Medulla oblongata (tissue), 1 donor: ENCODE measurements at regions not wholly inside any gene's neighbourhood (a gene's known extent, or its start where the extent isn't known, plus 50 kb on each side); places are given as distances from the start of the nearest gene placed in this dataset.
"Not testable (repeated sequence)": the region's sequence is repeated elsewhere in the genome, so short reads cannot be mapped to it uniquely, and the experiment has no call there.

ENCODE experiments used
- DNase-seq: peaks from one replicate; pipeline ENCODE4 v3.0.0-alpha.2; 2015; ENCODE audit errors: extremely low spot score

- no peak for DNase-seq
Measured at GRCh38 chr3:193801097-193801496, 208.1 kb downstream of the OPA1 start.

- no peak for DNase-seq
Measured at GRCh38 chr3:193803288-193803687, 210.3 kb downstream of the OPA1 start.

- DNase-seq: no peak
Measured at GRCh38 chr3:193805448-193805847, 212.4 kb downstream of the OPA1 start.

- DNase-seq: no peak
Measured at GRCh38 chr3:193808317-193808716, 215.3 kb downstream of the OPA1 start.

GRCh38 chr3:193809106-193809505 is 216.1 kb downstream of the OPA1 start:
- DNase-seq: no peak

- no peak for DNase-seq
Measured at GRCh38 chr3:193812078-193812725, 219.2 kb downstream of the OPA1 start.

- DNase-seq: no peak
Measured at GRCh38 chr3:193812791-193813500, 219.9 kb downstream of the OPA1 start.

GRCh38 chr3:193813501-193813830 is 220.5 kb downstream of the OPA1 start:
- DNase-seq: no peak

GRCh38 chr3:193814166-193814892 is 221.3 kb downstream of the OPA1 start:
- no peak for DNase-seq

GRCh38 chr3:193815246-193816027 is 222.4 kb downstream of the OPA1 start:
- no peak for DNase-seq

GRCh38 chr3:193816028-193816395 is 223.0 kb downstream of the OPA1 start:
- no peak for DNase-seq

GRCh38 chr3:193816656-193817311 is 223.8 kb downstream of the OPA1 start:
- DNase-seq: peak; percentile 14

GRCh38 chr3:193819117-193820010 is 226.4 kb downstream of the OPA1 start:
- DNase-seq: no peak

GRCh38 chr3:193821151-193821668 is 228.2 kb downstream of the OPA1 start:
- no peak for DNase-seq

- DNase-seq: no peak
Measured at GRCh38 chr3:193822492-193823212, 229.6 kb downstream of the OPA1 start.

GRCh38 chr3:193823213-193823605 is 230.2 kb downstream of the OPA1 start:
- not testable (repeated sequence) for DNase-seq

- DNase-seq: no peak
Measured at GRCh38 chr3:193824365-193824764, 231.4 kb downstream of the OPA1 start.

- no peak for DNase-seq
Measured at GRCh38 chr3:193825617-193826016, 232.6 kb downstream of the OPA1 start.

- peak; percentile 54 for DNase-seq
Measured at GRCh38 chr3:193826159-193826795, 233.3 kb downstream of the OPA1 start.
